ENCODE measurements at regions not wholly inside any gene's neighbourhood (a gene's known extent, or its start where the extent isn't known, plus 50 kb on each side); places are given as distances from the start of the nearest gene placed in this dataset.
"Not testable (repeated sequence)": the region's sequence is repeated elsewhere in the genome, so short reads cannot be mapped to it uniquely, and the experiment has no call there.

DNA sequence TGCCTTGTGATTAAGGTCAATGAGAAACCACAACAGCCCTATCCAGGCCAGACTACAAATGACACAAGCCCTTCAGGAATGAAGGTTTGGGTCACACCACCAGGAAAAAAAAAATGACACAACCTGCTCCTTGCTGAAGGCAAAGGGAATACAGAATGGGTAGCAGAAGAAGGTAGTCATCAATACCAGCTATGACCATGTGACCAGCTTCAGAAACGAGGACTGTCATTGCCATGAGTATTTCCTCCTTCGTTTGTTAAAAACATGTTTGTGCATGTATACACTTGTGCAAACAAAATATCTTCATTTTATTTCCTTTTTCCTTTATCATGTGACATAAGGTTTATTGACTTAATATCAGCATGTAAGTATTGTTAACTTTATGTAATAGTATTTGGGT, 226.6 kb downstream of the CDH19 start (continued):
- TF ChIP-seq CREM (CRISPR knock-in tag; IDR thresholded peaks at IDR 0.05) (no peak), OVOL2 (CRISPR knock-in tag; IDR thresholded peaks at IDR 0.05; ENCODE audit: borderline replicate concordance) (no peak), ZNF317 (CRISPR knock-in tag; IDR thresholded peaks at IDR 0.05; ENCODE audit: borderline replicate concordance, low read depth) (no peak), TEAD1 (CRISPR knock-in tag; IDR thresholded peaks at IDR 0.05) (no peak), SOX15 (CRISPR knock-in tag; IDR thresholded peaks at IDR 0.05) (no peak)
- TF ChIP-seq, protein P1, sequence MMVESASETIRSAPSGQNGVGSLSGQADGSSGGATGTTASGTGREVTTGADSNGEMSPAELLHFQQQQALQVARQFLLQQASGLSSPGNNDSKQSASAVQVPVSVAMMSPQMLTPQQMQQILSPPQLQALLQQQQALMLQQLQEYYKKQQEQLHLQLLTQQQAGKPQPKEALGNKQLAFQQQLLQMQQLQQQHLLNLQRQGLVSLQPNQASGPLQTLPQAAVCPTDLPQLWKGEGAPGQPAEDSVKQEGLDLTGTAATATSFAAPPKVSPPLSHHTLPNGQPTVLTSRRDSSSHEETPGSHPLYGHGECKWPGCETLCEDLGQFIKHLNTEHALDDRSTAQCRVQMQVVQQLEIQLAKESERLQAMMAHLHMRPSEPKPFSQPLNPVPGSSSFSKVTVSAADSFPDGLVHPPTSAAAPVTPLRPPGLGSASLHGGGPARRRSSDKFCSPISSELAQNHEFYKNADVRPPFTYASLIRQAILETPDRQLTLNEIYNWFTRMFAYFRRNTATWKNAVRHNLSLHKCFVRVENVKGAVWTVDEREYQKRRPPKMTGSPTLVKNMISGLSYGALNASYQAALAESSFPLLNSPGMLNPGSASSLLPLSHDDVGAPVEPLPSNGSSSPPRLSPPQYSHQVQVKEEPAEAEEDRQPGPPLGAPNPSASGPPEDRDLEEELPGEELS (CRISPR knock-in tag; IDR thresholded peaks at IDR 0.05) = no peak
- TF ChIP-seq, protein P2, sequence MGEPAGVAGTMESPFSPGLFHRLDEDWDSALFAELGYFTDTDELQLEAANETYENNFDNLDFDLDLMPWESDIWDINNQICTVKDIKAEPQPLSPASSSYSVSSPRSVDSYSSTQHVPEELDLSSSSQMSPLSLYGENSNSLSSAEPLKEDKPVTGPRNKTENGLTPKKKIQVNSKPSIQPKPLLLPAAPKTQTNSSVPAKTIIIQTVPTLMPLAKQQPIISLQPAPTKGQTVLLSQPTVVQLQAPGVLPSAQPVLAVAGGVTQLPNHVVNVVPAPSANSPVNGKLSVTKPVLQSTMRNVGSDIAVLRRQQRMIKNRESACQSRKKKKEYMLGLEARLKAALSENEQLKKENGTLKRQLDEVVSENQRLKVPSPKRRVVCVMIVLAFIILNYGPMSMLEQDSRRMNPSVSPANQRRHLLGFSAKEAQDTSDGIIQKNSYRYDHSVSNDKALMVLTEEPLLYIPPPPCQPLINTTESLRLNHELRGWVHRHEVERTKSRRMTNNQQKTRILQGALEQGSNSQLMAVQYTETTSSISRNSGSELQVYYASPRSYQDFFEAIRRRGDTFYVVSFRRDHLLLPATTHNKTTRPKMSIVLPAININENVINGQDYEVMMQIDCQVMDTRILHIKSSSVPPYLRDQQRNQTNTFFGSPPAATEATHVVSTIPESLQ (CRISPR knock-in tag; IDR thresholded peaks at IDR 0.05) = no peak

DNA sequence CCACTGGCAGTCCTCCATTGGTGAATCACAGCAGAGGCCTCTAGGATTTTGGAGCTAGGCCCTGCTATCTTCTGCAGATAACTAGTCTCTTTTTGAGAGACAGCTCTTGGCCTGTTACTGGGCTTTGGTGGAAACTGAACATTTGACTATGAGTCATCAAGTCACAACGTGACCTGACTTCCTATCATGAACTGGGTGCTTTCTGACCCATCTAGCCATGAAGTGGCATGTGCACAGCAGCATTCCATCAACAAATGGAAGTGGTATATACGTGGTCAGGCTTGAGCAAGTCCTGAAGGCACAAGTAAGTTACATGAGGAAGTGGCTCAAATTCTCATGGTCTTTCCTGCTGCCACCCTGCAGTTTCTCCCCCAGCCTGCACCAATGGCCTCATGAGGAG, 228.5 kb downstream of the CDH19 start:
- H3K4me1 Mint-ChIP-seq; H3K27me3 Mint-ChIP-seq (ENCODE audit: low read depth); ATAC-seq; DNase-seq (ENCODE audit: low spot score); H3K4me3 Mint-ChIP-seq; H3K27ac Mint-ChIP-seq; CTCF ChIA-PET; POLR2A ChIA-PET: not testable (repeated sequence)
- H3K9me3 Mint-ChIP-seq = peaks cover 68% of the 10 kb centered on the region
- peaks cover 16% of the 10 kb centered on the region for H3K36me3 Mint-ChIP-seq

DNA sequence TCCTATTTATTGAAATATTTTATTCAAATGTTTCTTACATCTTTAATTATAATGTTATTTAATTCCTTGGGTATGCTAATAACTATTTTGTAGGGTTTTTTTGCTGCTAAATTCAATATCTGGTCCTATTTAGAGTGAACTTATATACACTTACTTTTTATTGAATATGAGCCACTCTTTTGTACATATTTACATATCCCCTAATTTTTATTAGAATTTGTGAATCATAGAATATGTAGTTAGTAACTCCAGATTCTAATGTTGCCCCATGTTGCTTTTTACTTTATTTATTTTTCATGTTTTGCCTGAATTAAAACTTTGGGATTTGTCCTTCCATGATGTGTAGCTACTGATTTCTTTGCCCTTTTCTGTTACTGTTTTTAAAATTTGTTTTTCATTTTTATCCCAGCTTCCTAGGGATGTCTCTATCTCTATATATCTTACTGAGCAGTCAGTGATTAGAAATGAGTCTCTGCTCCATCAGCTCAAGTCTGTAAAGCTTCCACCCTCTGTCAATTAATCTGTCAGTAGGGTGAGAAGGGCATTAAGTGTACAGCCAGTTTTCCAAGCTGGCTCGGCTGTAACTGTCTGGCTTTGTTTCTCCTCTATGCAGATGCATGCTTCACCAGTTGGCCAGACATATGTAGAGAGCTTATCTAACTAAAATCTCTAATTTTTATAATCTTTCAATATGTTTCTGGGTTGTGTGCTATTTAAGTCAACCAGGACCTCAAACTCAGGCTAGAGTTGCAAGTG, 256.9 kb downstream of the CDH19 start:
- no peak overlapping the region for H3K27ac Mint-ChIP-seq
- TF ChIP-seq GABPB1 (CRISPR knock-in tag; IDR thresholded peaks at IDR 0.05) (no peak), HMGA2 (CRISPR knock-in tag; IDR thresholded peaks at IDR 0.05) (no peak), ZNF423 (CRISPR knock-in tag; IDR thresholded peaks at IDR 0.05) (no peak), NFATC4 (CRISPR knock-in tag; IDR thresholded peaks at IDR 0.05) (no peak), ZNF396 (CRISPR knock-in tag; IDR thresholded peaks at IDR 0.05; ENCODE audit: borderline replicate concordance) (no peak)
- TF ChIP-seq, protein P3, sequence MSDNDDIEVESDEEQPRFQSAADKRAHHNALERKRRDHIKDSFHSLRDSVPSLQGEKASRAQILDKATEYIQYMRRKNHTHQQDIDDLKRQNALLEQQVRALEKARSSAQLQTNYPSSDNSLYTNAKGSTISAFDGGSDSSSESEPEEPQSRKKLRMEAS (CRISPR knock-in tag; IDR thresholded peaks at IDR 0.05) = no peak
- TF ChIP-seq, protein P4, sequence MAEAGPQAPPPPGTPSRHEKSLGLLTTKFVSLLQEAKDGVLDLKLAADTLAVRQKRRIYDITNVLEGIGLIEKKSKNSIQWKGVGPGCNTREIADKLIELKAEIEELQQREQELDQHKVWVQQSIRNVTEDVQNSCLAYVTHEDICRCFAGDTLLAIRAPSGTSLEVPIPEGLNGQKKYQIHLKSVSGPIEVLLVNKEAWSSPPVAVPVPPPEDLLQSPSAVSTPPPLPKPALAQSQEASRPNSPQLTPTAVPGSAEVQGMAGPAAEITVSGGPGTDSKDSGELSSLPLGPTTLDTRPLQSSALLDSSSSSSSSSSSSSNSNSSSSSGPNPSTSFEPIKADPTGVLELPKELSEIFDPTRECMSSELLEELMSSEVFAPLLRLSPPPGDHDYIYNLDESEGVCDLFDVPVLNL (CRISPR knock-in tag; IDR thresholded peaks at IDR 0.05; ENCODE audit: borderline replicate concordance, low read depth) = no peak
- TF ChIP-seq, protein P5, sequence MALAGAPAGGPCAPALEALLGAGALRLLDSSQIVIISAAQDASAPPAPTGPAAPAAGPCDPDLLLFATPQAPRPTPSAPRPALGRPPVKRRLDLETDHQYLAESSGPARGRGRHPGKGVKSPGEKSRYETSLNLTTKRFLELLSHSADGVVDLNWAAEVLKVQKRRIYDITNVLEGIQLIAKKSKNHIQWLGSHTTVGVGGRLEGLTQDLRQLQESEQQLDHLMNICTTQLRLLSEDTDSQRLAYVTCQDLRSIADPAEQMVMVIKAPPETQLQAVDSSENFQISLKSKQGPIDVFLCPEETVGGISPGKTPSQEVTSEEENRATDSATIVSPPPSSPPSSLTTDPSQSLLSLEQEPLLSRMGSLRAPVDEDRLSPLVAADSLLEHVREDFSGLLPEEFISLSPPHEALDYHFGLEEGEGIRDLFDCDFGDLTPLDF (CRISPR knock-in tag; IDR thresholded peaks at IDR 0.05) = no peak
- POLR2A ChIA-PET = no interaction called here
- no peaks in the 10 kb centered on the region for H3K9me3 Mint-ChIP-seq
- H3K4me1 Mint-ChIP-seq = no peaks in the 10 kb centered on the region
- no peaks in the 10 kb centered on the region for H3K27me3 Mint-ChIP-seq (ENCODE audit: low read depth)
- CTCF ChIA-PET = interaction anchor here (1.1 kb wide), 1 partner anchor 187 kb away, joined by 4 read pairs; no protein-coding TSS in a partner anchor
- ATAC-seq = no peak
- no peak overlapping the region for H3K4me3 Mint-ChIP-seq
- no peaks in the 10 kb centered on the region for H3K36me3 Mint-ChIP-seq
- DNase-seq (ENCODE audit: low spot score) = no peak

Measured in WTC11 (cell line).